Smooth muscle cell (in vitro differentiated cells): ENCODE measurements at regions not wholly inside any gene's neighbourhood (a gene's known extent, or its start where the extent isn't known, plus 50 kb on each side); places are given as distances from the start of the nearest gene placed in this dataset.

Source experiments
- DNase-seq: peaks from one replicate; lab custom pipeline; 2025; ENCODE audit not compliant: unreplicated experiment; lab: John Stamatoyannopoulos, UW
- H2AFZ ChIP-seq: fragments of 200-600 bp; sonication (generic); 2 replicates; pipeline ENCODE4 v1.6.0; 2016; ENCODE audit warnings: antibody characterized with exemption, low read depth, mild to moderate bottlenecking
- H3F3A ChIP-seq: fragments of 200-600 bp; sonication (generic); 2 replicates; pipeline ENCODE4 v1.6.0; 2017; ENCODE audit warnings: antibody characterized with exemption, low read depth
- H3K27ac ChIP-seq: fragments of 200-600 bp; sonication (generic); 2 replicates; pipeline ENCODE4 v1.5.1; 2016; ENCODE audit warnings: low read depth, mild to moderate bottlenecking
- H3K27me3 ChIP-seq: fragments of 200-600 bp; sonication (generic); 2 replicates; pipeline ENCODE4 v1.6.1; 2016; ENCODE audit warnings: low read depth, mild to moderate bottlenecking
- H3K36me3 ChIP-seq: fragments of 200-600 bp; sonication (generic); 2 replicates; pipeline ENCODE4 v1.5.1; 2016; ENCODE audit warnings: low read depth
- H3K4me1 ChIP-seq: fragments of 200-600 bp; sonication (generic); 2 replicates; pipeline ENCODE4 v1.5.1; 2016; ENCODE audit warnings: low read depth
- H3K4me2 ChIP-seq: fragments of 200-600 bp; sonication (generic); 2 replicates; pipeline ENCODE4 v1.6.0; 2016; ENCODE audit warnings: mild to moderate bottlenecking
- H3K4me3 ChIP-seq: fragments of 200-600 bp; sonication (generic); 2 replicates; pipeline ENCODE4 v1.5.1; 2016; ENCODE audit warnings: mild to moderate bottlenecking
- H3K79me2 ChIP-seq: fragments of 200-600 bp; sonication (generic); 2 replicates; pipeline ENCODE4 v1.6.0; 2016; ENCODE audit warnings: low read depth, mild to moderate bottlenecking
- H3K9ac ChIP-seq: fragments of 200-600 bp; sonication (generic); 2 replicates; pipeline ENCODE4 v1.6.0; 2016; ENCODE audit warnings: low read depth
- H3K9me3 ChIP-seq: fragments of 200-600 bp; sonication (generic); replicated peaks from 2 replicates; pipeline ENCODE4 v1.5.1; 2016; ENCODE audit warnings: low read depth
- H4K20me1 ChIP-seq: fragments of 200-600 bp; sonication (generic); 2 replicates; pipeline ENCODE4 v1.6.0; 2016; ENCODE audit warnings: low read depth
- CTCF ChIP-seq: fragments of 200-600 bp; sonication (generic); IDR thresholded peaks from 2 replicates; pipeline ENCODE4 v1.5.1; 2017; ENCODE audit warnings: borderline replicate concordance, mild to moderate bottlenecking, antibody characterized with exemption; ENCODE audit not compliant: insufficient read depth, poor library complexity, severe bottlenecking
- WGBS: methylation state at CpG from one replicate; pipeline ENCODE4 v1.1.7; 2016; ENCODE audit warnings: low lambda C conversion rate; 5-methylcytosine and 5-hydroxymethylcytosine counted together

GRCh38 chr14:100407376-100408102 is 84.4 kb downstream of the SLC25A47 start:
- Histone ChIP-seq H3F3A (peaks cover 3% of the 10 kb centered on the region), H3K27me3 (no peaks in the 10 kb centered on the region), H3K4me3 (no peak overlapping the region), H3K79me2 (no peaks in the 10 kb centered on the region), H3K4me1 (peaks cover 19% of the 10 kb centered on the region), H3K4me2 (no peak overlapping the region), H4K20me1 (no peaks in the 10 kb centered on the region), H2AFZ (no peak overlapping the region), H3K9ac (peak overlapping the region; percentile 63), H3K27ac (peak overlapping the region; percentile 92), H3K9me3 (no peaks in the 10 kb centered on the region), H3K36me3 (no peaks in the 10 kb centered on the region)
- no peak for DNase-seq
- 88% methylated on average over 10 of the region's 11 CpGs for WGBS
- TF ChIP-seq CTCF, result no peak

- Histone ChIP-seq H3K4me2 (peak overlapping the region; percentile 79), H3K9me3 (no peaks in the 10 kb centered on the region), H4K20me1 (no peaks in the 10 kb centered on the region), H3K4me1 (peaks cover 19% of the 10 kb centered on the region), H3K27me3 (no peaks in the 10 kb centered on the region), H3K4me3 (no peak overlapping the region), H3K36me3 (no peaks in the 10 kb centered on the region), H2AFZ (no peak overlapping the region), H3K27ac (peak overlapping the region; percentile 92), H3F3A (peaks cover 3% of the 10 kb centered on the region), H3K79me2 (peaks cover under 1% of the 10 kb centered on the region), H3K9ac (peak overlapping the region; percentile 63)
- DNase-seq, result no peak
- 14% methylated on average over 10 of the region's 10 CpGs for WGBS
- TF ChIP-seq CTCF, result no peak
Observed at GRCh38 chr14:100408350-100409002, 85.3 kb downstream of the SLC25A47 start.

GRCh38 chr14:100409003-100409360 is 85.8 kb downstream of the SLC25A47 start:
- H3F3A ChIP-seq, result peaks cover 3% of the 10 kb centered on the region
- no peak overlapping the region for H3K4me3 ChIP-seq
- no peak overlapping the region for H2AFZ ChIP-seq
- peak overlapping the region; percentile 92 for H3K27ac ChIP-seq
- peaks cover 19% of the 10 kb centered on the region for H3K4me1 ChIP-seq
- H3K79me2 ChIP-seq, result peaks cover 5% of the 10 kb centered on the region
- peak overlapping the region; percentile 79 for H3K4me2 ChIP-seq
- H3K36me3 ChIP-seq, result no peaks in the 10 kb centered on the region
- no peak for DNase-seq
- no peaks in the 10 kb centered on the region for H3K27me3 ChIP-seq
- H4K20me1 ChIP-seq, result no peaks in the 10 kb centered on the region
- 32% methylated on average over 6 of the region's 6 CpGs for WGBS
- no peaks in the 10 kb centered on the region for H3K9me3 ChIP-seq
- TF ChIP-seq CTCF, result no peak
- H3K9ac ChIP-seq, result peak overlapping the region; percentile 56
